Lower leg skin (tissue), 3 donors: ENCODE measurements at regions not wholly inside any gene's neighbourhood (a gene's known extent, or its start where the extent isn't known, plus 50 kb on each side); places are given as distances from the start of the nearest gene placed in this dataset.

Experiments
- POLR2A ChIP-seq, 2 donors: fragments of 450-650 bp; IDR thresholded peaks; one replicate each; pipeline ENCODE4 v1.6.1; 2016 to 2017; ENCODE audit warnings: antibody characterized with exemption in 2 of 2, mild to moderate bottlenecking in 1 of 2, moderate library complexity in 1 of 2
- TF ChIP-seq, protein P1 (sequence below), 3 donors: fragments of 450-650 bp; IDR thresholded peaks; one replicate each; pipeline ENCODE4 v1.5.1; 2016; ENCODE audit warnings: antibody characterized with exemption in 3 of 3, mild to moderate bottlenecking in 3 of 3, moderate library complexity in 2 of 3

DNA sequence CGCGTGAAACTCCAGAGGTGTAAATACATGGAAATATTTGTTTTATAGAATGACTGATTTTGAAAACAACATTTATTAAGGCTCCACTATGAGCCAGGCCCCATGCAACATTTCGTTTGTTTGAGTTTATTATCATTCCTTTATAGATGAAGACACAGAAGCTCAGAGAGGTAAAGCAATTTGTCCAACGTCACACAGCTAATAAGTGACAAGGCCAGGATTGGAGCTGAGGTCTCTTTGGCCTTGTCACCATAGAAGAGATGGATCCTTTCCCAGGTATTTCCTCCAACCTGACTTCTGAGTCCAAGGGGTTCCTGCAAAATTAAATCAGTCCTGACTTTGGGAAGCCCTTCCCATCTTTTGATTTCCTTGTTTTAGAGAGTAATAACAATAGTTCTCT lies 98.0 kb downstream of the SYF2 start:
- TF ChIP-seq, protein P1, sequence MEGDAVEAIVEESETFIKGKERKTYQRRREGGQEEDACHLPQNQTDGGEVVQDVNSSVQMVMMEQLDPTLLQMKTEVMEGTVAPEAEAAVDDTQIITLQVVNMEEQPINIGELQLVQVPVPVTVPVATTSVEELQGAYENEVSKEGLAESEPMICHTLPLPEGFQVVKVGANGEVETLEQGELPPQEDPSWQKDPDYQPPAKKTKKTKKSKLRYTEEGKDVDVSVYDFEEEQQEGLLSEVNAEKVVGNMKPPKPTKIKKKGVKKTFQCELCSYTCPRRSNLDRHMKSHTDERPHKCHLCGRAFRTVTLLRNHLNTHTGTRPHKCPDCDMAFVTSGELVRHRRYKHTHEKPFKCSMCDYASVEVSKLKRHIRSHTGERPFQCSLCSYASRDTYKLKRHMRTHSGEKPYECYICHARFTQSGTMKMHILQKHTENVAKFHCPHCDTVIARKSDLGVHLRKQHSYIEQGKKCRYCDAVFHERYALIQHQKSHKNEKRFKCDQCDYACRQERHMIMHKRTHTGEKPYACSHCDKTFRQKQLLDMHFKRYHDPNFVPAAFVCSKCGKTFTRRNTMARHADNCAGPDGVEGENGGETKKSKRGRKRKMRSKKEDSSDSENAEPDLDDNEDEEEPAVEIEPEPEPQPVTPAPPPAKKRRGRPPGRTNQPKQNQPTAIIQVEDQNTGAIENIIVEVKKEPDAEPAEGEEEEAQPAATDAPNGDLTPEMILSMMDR (IDR thresholded peaks at IDR 0.05) = no peak
- TF ChIP-seq POLR2A (IDR thresholded peaks at IDR 0.05) = no peak
